T-helper 17 cell (primary cell): ENCODE measurements at regions not wholly inside any gene's neighbourhood (a gene's known extent, or its start where the extent isn't known, plus 50 kb on each side); places are given as distances from the start of the nearest gene placed in this dataset.
A peak's percentile ranks its signal among the peaks of the same experiment; 100 is the strongest.
"Not testable (repeated sequence)": the region's sequence is repeated elsewhere in the genome, so short reads cannot be mapped to it uniquely, and the experiment has no call there.

Source experiments
- ATAC-seq: fragments of 150-1000 bp; cut with Tn5 transposase; 2 replicates; pipeline ENCODE4 v1.10.0; 2021; ENCODE audit warnings: mild to moderate bottlenecking, moderate library complexity
- DNase-seq, 3 donors: peaks; one replicate each; pipeline versions ENCODE4 v3.0.0 to v3.0.0-alpha.2; 2020 to 2021
- H3K9me3 ChIP-seq: one replicate; pipeline ENCODE4 v1.7.0; 2013; ENCODE audit warnings: low read length, mild to moderate bottlenecking; ENCODE audit not compliant: control insufficient read depth, poor library complexity, severe bottlenecking
- H3K27ac Mint-ChIP-seq: one replicate; pipeline ENCODE4 v1.8.0; 2022; ENCODE audit warnings: mild to moderate bottlenecking, moderate library complexity, mixed read lengths
- H3K27me3 Mint-ChIP-seq: one replicate; pipeline ENCODE4 v1.8.0; 2022; ENCODE audit warnings: mixed read lengths
- H3K36me3 Mint-ChIP-seq: one replicate; pipeline ENCODE4 v1.8.0; 2022; ENCODE audit warnings: low read depth, mixed read lengths
- H3K4me1 Mint-ChIP-seq: one replicate; pipeline ENCODE4 v1.8.0; 2022; ENCODE audit warnings: mild to moderate bottlenecking, mixed read lengths
- H3K4me3 Mint-ChIP-seq: one replicate; pipeline ENCODE4 v1.8.0; 2022; ENCODE audit warnings: mild to moderate bottlenecking, moderate library complexity, mixed read lengths

DNA sequence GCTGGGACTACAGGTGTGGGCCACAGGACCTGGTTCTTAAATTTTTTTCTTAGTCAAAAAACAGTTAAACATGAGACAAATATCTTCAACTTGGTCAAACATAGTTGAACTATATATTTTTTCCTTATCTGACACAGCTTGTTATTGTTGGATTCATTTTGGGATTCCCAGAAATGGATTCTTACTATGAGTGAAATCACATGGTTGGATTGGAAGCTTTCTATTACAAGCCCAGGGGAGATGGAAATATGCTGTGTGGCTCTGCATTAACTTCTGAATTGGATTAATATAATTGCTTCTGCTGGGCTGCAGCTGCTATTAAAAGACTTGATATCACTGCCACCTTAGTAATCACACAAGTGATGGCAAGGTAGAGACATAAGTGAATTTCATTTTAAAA is 126.4 kb upstream of the DUSP22 start:
- ATAC-seq = no peak
- no peaks in the 10 kb centered on the region for H3K4me1 Mint-ChIP-seq
- no peaks in the 10 kb centered on the region for H3K36me3 Mint-ChIP-seq
- H3K27ac Mint-ChIP-seq = no peak overlapping the region
- no peaks in the 10 kb centered on the region for H3K9me3 ChIP-seq
- H3K27me3 Mint-ChIP-seq = peaks cover 9% of the 10 kb centered on the region
- DNase-seq = no peak
- no peak overlapping the region for H3K4me3 Mint-ChIP-seq

DNA sequence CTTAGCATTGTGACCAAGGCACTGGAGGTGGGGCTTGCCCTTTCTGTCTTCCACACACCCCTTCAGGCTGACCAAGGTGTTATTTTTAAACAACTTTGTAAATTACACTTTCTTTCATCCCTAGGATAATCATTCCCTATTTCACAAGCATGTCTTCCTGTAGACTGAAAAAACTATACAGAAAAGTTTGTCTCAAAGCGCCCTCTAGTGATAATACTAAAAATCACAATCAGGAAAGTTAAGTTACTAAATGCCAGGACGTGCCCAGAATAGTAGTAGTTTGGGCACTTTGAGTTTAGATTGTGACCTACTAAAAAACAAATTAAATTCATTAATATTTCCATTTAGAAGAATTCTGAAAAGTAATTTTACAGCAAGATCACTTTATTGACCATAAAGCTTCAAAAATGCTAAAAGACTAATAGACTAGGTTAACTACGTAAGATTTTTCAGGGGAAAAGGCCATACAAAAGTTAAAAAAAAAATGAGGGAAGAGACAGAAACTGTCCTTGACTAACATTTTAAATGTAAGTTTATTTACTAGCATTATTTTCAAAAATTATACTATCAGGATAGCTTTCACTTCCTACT is 123.3 kb upstream of the DUSP22 start:
- H3K4me1 Mint-ChIP-seq = no peaks in the 10 kb centered on the region
- no peaks in the 10 kb centered on the region for H3K36me3 Mint-ChIP-seq
- ATAC-seq (no peak), DNase-seq (no peak)
- peaks cover 8% of the 10 kb centered on the region for H3K27me3 Mint-ChIP-seq
- H3K9me3 ChIP-seq = no peaks in the 10 kb centered on the region
- H3K27ac Mint-ChIP-seq = no peak overlapping the region
- H3K4me3 Mint-ChIP-seq = no peak overlapping the region

DNA sequence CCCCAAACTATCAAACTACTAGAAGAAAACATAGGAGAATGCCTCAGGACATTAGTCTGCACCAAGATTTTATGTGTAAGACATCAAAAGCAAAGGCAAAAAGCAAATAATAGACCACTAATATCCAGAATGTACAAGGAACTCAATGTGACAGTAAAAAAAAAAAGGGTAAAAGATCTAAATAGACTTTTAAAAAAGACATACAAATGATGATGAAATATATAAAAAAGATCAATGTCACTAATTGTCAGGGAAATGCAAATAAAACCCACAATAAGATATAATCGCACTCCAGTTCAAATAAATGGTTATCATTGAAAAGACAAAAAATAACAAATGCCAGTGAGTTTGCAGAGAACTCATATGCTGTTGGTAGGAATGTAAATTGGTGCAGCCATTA is 118.3 kb upstream of the DUSP22 start:
- peaks cover 14% of the 10 kb centered on the region for H3K27me3 Mint-ChIP-seq
- H3K4me3 Mint-ChIP-seq = no peak overlapping the region
- H3K36me3 Mint-ChIP-seq = no peaks in the 10 kb centered on the region
- ATAC-seq = no peak
- no peaks in the 10 kb centered on the region for H3K4me1 Mint-ChIP-seq
- no peak overlapping the region for H3K27ac Mint-ChIP-seq
- H3K9me3 ChIP-seq = no peaks in the 10 kb centered on the region
- no peak for DNase-seq

DNA sequence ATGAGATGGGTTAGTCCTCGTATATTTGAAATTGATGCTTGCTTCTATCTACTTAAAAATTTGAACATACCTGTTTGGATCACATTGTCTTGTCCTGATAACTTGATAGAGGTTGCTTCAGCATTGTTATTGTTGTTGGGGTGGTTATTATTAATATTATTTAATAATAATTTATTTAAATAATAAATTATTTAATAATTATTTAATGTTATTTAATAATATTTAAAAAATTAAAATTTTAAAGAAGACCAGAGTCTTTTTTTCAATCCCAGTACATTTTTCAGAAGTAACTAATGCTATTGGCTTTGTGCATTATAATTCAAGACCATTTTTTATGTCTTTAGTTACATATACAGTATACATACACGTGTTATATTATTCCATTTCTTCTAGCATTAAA is 116.6 kb upstream of the DUSP22 start:
- no peak overlapping the region for H3K4me3 Mint-ChIP-seq
- H3K9me3 ChIP-seq = no peaks in the 10 kb centered on the region
- ATAC-seq = no peak
- no peaks in the 10 kb centered on the region for H3K36me3 Mint-ChIP-seq
- H3K27ac Mint-ChIP-seq = no peak overlapping the region
- peaks cover under 1% of the 10 kb centered on the region for H3K4me1 Mint-ChIP-seq
- no peak for DNase-seq
- H3K27me3 Mint-ChIP-seq = peaks cover 10% of the 10 kb centered on the region

DNA sequence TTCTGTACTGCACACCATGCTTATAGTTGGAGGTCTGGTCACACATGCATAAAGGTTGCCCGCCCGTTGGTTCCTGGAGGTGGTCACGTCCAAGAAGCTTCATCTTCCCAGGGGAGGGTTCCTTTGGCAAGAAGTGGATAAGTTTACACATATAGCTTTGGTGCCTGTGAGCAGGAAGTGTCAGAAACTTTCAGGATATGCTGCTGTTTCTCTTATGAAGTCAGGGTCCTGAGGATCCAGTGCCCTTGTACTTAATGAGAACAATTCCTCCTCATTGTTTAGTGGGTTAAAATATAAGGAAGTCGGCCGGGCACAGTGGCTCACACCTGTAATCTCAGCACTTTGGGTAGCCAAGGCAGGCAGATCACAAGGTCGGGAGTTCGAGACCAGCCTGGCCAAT is 115.5 kb upstream of the DUSP22 start:
- no peak for ATAC-seq
- Mint-ChIP-seq H3K4me3 (no peak overlapping the region), H3K36me3 (no peaks in the 10 kb centered on the region), H3K4me1 (peaks cover 3% of the 10 kb centered on the region), H3K27ac (no peak overlapping the region), H3K27me3 (peaks cover 6% of the 10 kb centered on the region)
- H3K9me3 ChIP-seq = no peaks in the 10 kb centered on the region
- no peak for DNase-seq

DNA sequence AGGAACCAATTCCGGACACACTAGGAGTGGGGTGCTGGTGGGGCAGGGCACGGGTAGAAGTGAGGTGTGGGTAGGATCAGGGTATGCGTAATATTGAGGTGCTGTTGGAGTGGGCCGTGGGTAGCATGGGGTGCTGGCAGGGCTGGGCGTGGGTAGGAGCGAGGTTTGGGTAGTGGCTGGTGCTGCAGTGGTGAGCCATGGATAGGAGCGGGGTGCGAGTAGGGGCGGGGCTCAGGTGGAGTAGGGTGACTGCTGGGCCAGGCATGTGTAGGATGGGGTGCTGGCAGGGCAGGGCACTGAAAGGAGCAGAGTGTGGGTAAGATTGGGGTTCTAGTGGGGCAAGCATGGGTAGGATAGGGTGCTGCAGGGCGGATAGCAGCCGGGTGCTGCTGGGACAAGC is 114.2 kb upstream of the DUSP22 start:
- H3K36me3 Mint-ChIP-seq = no peaks in the 10 kb centered on the region
- no peak for ATAC-seq
- no peak overlapping the region for H3K27ac Mint-ChIP-seq

DNA sequence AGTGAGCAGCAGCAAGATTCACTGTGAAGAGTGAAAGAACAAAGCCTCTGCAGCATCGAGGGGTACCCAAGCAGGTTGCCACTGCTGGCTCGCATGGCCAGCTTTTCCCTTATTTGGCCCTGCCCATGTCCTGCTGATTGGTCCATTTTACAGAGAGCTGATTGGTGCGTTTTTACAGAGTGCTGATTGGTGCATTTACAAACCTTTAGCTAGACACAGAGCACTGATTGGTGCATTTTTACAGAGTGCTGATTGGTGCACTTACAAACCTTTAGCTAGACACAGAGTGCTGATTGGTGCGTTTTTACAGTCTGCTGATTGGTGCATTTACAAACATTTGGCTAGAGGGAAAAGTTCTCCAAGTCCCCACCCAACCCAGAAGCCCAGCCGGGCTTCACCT is 113.4 kb upstream of the DUSP22 start:
- not testable (repeated sequence) for ATAC-seq, H3K4me3 Mint-ChIP-seq, H3K27ac Mint-ChIP-seq, DNase-seq, H3K9me3 ChIP-seq, H3K4me1 Mint-ChIP-seq, H3K36me3 Mint-ChIP-seq, H3K27me3 Mint-ChIP-seq

More for the DNA sequence above, 114.2 kb upstream of the DUSP22 start:
- Mint-ChIP-seq H3K4me3 (no peak overlapping the region), H3K4me1 (peaks cover 3% of the 10 kb centered on the region), H3K27me3 (peaks cover 6% of the 10 kb centered on the region)
- no peaks in the 10 kb centered on the region for H3K9me3 ChIP-seq
- DNase-seq = no peak

DNA sequence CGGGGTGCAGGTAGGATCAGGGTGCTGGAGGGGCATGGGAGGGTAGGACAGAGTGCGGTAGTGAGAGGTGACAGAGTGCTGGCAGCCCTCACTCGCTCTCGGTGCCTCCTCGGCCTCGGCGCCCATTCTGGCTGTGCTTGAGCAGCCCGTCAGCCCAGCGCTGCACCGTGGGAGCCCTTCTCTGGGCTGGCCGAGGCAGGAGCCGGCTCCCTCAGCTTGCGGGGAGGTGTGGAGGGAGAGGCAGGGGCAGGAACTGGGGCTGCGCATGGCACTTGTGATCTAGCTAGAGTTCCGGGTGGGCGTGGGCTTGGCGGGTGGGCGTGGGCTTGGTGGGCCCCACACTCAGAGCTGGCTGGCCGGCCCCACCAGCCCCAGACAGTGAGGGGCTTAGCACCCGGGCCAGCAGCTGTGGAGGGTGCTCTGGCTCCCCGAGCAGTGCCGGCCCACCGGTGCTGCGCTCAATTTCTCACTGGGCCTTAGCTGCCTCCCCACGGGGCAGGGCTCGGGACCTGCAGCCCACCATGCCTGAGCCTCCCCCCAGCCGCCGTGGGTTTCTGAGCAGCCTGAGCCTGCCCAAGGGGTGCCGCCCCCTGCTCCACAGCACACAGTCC is 112.8 kb upstream of the DUSP22 start:
- Mint-ChIP-seq H3K27me3 (peaks cover 6% of the 10 kb centered on the region), H3K27ac (no peak overlapping the region), H3K36me3 (no peaks in the 10 kb centered on the region), H3K4me3 (no peak overlapping the region), H3K4me1 (peaks cover 3% of the 10 kb centered on the region)
- H3K9me3 ChIP-seq = no peaks in the 10 kb centered on the region
- DNase-seq = no peak
- ATAC-seq = no peak

DNA sequence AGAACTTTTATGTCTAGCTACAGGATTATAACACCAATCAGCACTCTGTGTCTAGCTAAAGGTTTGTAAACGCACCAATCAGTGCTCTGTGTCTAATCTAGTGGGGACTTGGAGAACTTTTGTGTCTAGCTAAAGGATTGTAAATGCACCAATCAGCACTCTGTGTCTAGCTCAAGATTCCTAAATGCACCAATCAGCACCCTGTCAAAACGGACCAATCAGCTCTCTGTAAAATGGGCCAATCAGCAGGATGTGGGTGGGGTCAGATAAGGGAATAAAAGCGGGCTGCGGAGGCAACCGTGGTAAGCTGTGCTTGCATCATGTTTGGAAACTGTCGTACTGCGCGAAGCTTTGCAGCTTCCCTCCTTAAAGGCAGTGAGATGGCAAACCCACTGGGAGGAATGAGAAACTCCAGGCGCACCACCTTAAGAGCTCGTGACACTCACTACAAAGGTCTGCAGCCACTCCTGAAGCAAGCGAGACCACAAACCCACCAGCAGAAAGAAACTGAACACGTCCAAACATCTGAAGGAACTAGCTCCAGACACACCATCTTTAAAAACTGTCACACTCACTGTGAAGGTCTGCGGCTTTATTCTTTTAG is 112.1 kb upstream of the DUSP22 start:
- H3K9me3 ChIP-seq, H3K4me3 Mint-ChIP-seq, DNase-seq, H3K4me1 Mint-ChIP-seq, H3K36me3 Mint-ChIP-seq, H3K27me3 Mint-ChIP-seq, ATAC-seq: not testable (repeated sequence)
- H3K27ac Mint-ChIP-seq = peak overlapping the region; percentile 51

DNA sequence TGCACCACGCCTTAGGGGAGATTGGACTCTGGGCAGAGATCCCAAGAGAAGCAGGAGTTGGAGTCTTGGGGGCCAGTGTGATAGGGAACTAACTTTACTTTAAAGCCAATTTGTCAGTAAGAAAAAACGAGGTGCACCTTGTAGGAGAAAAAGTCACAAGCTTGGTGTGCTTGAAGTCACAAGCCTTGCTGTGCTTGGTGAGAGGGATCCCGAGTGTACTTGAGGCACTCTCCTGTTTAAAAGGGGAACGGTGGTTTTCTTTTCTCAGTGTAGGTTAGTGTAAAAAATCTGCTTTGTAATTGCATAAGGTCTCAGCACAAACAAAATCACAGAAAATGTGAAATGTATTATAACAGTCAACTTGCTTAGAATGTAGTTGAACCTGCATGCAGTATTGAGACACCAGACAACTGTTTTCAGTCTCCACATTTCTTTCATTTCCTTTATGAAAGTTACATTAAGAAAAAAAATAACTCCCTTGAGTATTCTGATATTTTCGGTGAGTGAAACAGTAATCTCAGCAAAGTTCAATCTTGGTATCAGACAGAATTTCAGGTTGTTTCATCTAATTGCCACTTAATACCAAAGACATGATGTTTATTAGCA is 111.1 kb upstream of the DUSP22 start:
- Mint-ChIP-seq H3K27me3 (peaks cover 6% of the 10 kb centered on the region), H3K27ac (peak overlapping the region; percentile 51), H3K4me3 (no peak overlapping the region), H3K36me3 (no peaks in the 10 kb centered on the region), H3K4me1 (peaks cover 3% of the 10 kb centered on the region)
- no peak for DNase-seq
- no peak for ATAC-seq
- H3K9me3 ChIP-seq = no peaks in the 10 kb centered on the region

DNA sequence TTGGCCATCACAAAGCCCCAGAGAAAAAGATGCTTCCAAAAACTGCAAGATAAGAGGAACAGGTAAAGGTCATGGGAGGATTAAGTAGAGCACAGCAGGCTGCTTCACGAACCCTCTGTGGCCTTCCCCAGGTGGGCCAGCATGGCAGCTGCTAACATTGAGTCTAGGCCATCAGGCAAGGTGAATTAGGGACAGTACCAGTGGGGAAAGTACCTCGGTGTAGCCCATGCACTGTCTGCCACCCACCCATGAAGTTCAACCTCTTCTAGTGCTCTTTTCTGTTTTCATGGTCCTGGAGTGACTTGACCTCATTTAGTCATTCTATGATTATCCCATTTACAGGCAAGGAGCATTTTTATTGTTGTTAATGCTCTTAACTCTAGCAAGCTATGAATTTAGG is 108.6 kb upstream of the DUSP22 start:
- DNase-seq = no peak
- Mint-ChIP-seq H3K4me3 (no peak overlapping the region), H3K27me3 (no peaks in the 10 kb centered on the region), H3K36me3 (no peaks in the 10 kb centered on the region), H3K4me1 (peaks cover 4% of the 10 kb centered on the region), H3K27ac (no peak overlapping the region)
- no peaks in the 10 kb centered on the region for H3K9me3 ChIP-seq
- ATAC-seq = peak; percentile 57

DNA sequence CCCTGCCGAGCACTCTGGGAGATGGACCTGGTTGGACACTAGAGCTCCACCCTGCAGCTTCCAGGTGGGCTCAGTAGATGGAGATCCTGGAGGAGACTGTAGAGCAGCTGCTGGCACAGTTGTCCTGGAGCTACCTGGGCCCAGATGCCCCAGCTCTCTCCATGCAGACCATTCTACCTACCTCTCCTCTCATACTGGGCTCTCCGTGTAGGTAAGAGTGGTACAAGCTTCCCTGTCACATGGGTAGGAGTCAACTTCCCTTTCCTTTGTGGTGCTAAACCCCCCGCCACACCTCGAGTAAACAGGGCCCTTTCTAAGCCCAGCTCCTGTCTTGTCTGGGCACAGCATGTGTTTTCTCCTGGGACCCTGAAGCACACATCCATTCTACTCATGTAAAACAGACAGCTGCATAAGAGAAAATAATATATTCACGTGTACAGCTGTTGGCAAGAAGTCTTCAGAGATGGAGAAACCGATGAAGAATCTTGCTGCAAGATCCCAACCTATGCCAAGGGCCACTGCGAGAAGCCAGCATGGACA is 108.1 kb upstream of the DUSP22 start:
- Mint-ChIP-seq H3K36me3 (no peaks in the 10 kb centered on the region), H3K27me3 (no peaks in the 10 kb centered on the region), H3K27ac (no peak overlapping the region), H3K4me1 (peaks cover 9% of the 10 kb centered on the region), H3K4me3 (no peak overlapping the region)
- ATAC-seq = no peak
- no peak for DNase-seq
- H3K9me3 ChIP-seq = no peaks in the 10 kb centered on the region

DNA sequence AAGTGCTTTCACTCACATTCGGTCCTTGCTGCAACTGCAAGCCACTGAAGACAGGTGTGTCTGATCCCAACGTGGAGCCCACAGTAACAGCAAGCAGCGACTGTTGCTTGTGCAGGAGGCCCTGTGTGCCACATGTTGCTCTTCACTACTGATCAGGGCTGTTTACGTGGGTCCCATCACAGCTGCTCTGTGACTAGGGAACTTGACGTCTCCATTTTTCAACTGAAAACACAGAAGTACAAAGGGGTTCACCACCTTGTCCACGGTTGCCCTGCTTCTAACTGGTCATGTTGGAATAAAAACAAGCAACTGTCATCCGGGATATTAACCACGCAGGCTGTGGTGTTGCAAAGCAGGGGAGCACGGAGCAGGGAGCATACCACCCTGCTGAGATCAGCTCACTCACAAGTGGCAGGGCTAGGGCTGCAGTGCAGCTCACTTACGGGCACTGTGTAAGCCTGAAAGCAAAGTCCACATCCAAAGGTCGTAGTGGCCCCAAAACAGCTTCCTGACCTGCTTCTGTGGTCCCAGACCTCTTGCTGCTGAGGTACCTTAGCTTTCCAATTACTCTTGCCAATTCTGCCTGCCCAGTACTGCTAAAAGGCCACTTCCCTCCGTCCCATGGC is 105.8 kb upstream of the DUSP22 start:
- peaks cover 21% of the 10 kb centered on the region for H3K4me1 Mint-ChIP-seq
- ATAC-seq (no peak), DNase-seq (no peak)
- no peaks in the 10 kb centered on the region for H3K36me3 Mint-ChIP-seq
- H3K4me3 Mint-ChIP-seq = no peak overlapping the region
- no peak overlapping the region for H3K27ac Mint-ChIP-seq
- no peaks in the 10 kb centered on the region for H3K9me3 ChIP-seq
- no peaks in the 10 kb centered on the region for H3K27me3 Mint-ChIP-seq
